ENCODE measurements at regions not wholly inside any gene's neighbourhood (a gene's known extent, or its start where the extent isn't known, plus 50 kb on each side); places are given as distances from the start of the nearest gene placed in this dataset.

GRCh38 chr14:38704220-38704619 lies 398.8 kb downstream of the SEC23A start:
- TF ChIP-seq LARP7 (IDR thresholded peaks at IDR 0.05) = no peak
- no peak for TF ChIP-seq EP300 (IDR thresholded peaks at IDR 0.05; ENCODE audit: low read length)
- no peak for TF ChIP-seq CREM (IDR thresholded peaks at IDR 0.05; ENCODE audit: low read depth)
- TF ChIP-seq ZNF764 (CRISPR knock-in tag; IDR thresholded peaks at IDR 0.05; ENCODE audit: low read depth) = no peak
- no peak for TF ChIP-seq POLR2AphosphoS5 (IDR thresholded peaks at IDR 0.05; ENCODE audit: control insufficient read depth, insufficient read depth, low read depth, low read length)
- TF ChIP-seq CTCF (IDR thresholded peaks at IDR 0.05 in 2 of 3, conservative IDR thresholded peaks at IDR 0.05 in 1 of 3; ENCODE audit: insufficient read depth in 2 of 3, low read depth in 1 of 3, low read length in 3 of 3) = no peak
- TF ChIP-seq SMAD2 (IDR thresholded peaks at IDR 0.05; ENCODE audit: low read depth, low read length) = no peak
- no peak for TF ChIP-seq FOXK2 (conservative IDR thresholded peaks at IDR 0.05 in 1 of 2, IDR thresholded peaks at IDR 0.05 in 1 of 2; ENCODE audit: low read depth in 2 of 2)
